HEK293T (cell line): ENCODE measurements at regions not wholly inside any gene's neighbourhood (a gene's known extent, or its start where the extent isn't known, plus 50 kb on each side); places are given as distances from the start of the nearest gene placed in this dataset.

Source experiments
- CTCF ChIA-PET: fragments of 350-600 bp; formaldehyde crosslinking; extraction: SDS; loops from one replicate; lab custom pipeline; 2021; ENCODE audit warnings: antibody characterized with exemption, inconsistent platforms; lab: Yijun Ruan, JAX
- POLR2A ChIA-PET: fragments of 350-600 bp; formaldehyde crosslinking; extraction: SDS; loops from one replicate; lab custom pipeline; 2020; ENCODE audit warnings: antibody characterized with exemption, inconsistent platforms; lab: Yijun Ruan, JAX
- DNase-seq: peaks from one replicate; pipeline ENCODE4 v3.0.0; 2012; ENCODE audit warnings: mixed read lengths; ENCODE audit errors: extremely low spot score
- ARNT ChIP-seq: fragments of 450-650 bp; IDR thresholded peaks from 2 replicates; pipeline ENCODE4 v1.6.1; 2017; ENCODE audit warnings: mild to moderate bottlenecking
- BHLHE40 ChIP-seq: fragments of 450-650 bp; IDR thresholded peaks from 2 replicates; pipeline ENCODE4 v1.6.1; 2016; ENCODE audit warnings: mild to moderate bottlenecking, moderate library complexity, borderline replicate concordance
- CTBP1 ChIP-seq: fragments of 450-650 bp; IDR thresholded peaks from 2 replicates; pipeline ENCODE4 v1.6.1; 2016; ENCODE audit warnings: borderline replicate concordance
- ELF4 ChIP-seq: fragments of 450-650 bp; IDR thresholded peaks from 2 replicates; pipeline ENCODE4 v1.6.1; 2017; ENCODE audit warnings: antibody characterized with exemption
- FOXA1 ChIP-seq: fragments of 450-650 bp; IDR thresholded peaks from 2 replicates; pipeline ENCODE4 v1.6.1; 2016; ENCODE audit warnings: mild to moderate bottlenecking
- FOXK2 ChIP-seq: fragments of 450-650 bp; IDR thresholded peaks from 2 replicates; pipeline ENCODE4 v1.6.1; 2016; ENCODE audit warnings: mild to moderate bottlenecking
- FOXM1 ChIP-seq: fragments of 450-650 bp; IDR thresholded peaks from 2 replicates; pipeline ENCODE4 v1.6.1; 2017; ENCODE audit warnings: mild to moderate bottlenecking, borderline replicate concordance
- HDGF ChIP-seq: fragments of 450-650 bp; IDR thresholded peaks from 2 replicates; pipeline ENCODE4 v1.6.1; 2017; ENCODE audit warnings: antibody characterized with exemption, borderline replicate concordance
- L3MBTL2 ChIP-seq: fragments of 450-650 bp; conservative IDR thresholded peaks from 2 replicates; pipeline ENCODE4 v1.6.1; 2016; ENCODE audit warnings: mild to moderate bottlenecking
- LEF1 ChIP-seq: fragments of 450-650 bp; IDR thresholded peaks from 2 replicates; pipeline ENCODE4 v1.6.1; 2017; ENCODE audit warnings: mild to moderate bottlenecking, borderline replicate concordance
- NFRKB ChIP-seq: fragments of 450-650 bp; IDR thresholded peaks from 2 replicates; pipeline ENCODE4 v1.6.1; 2016; ENCODE audit warnings: mild to moderate bottlenecking, moderate library complexity
- PKNOX1 ChIP-seq: fragments of 450-650 bp; IDR thresholded peaks from 2 replicates; pipeline ENCODE4 v1.6.1; 2016
- SP1 ChIP-seq: fragments of 450-650 bp; IDR thresholded peaks from 2 replicates; pipeline ENCODE4 v1.6.1; 2017
- SUZ12 ChIP-seq: fragments of 450-650 bp; IDR thresholded peaks from 2 replicates; pipeline ENCODE4 v1.6.1; 2016; ENCODE audit warnings: mild to moderate bottlenecking
- TARDBP ChIP-seq: fragments of 450-650 bp; IDR thresholded peaks from 2 replicates; pipeline ENCODE4 v1.6.1; 2016
- ZNF384 ChIP-seq: fragments of 450-650 bp; IDR thresholded peaks from 2 replicates; pipeline ENCODE4 v1.6.1; 2016

- POLR2A ChIA-PET: no interaction called here
- no peak for TF ChIP-seq NFRKB
- TF ChIP-seq SUZ12: no peak
- no peak for TF ChIP-seq FOXK2
- TF ChIP-seq PKNOX1: no peak
- TF ChIP-seq FOXA1: no peak
- no peak for TF ChIP-seq ZNF384
- TF ChIP-seq SP1: no peak
- TF ChIP-seq L3MBTL2: no peak
- no peak for TF ChIP-seq HDGF
- no peak for TF ChIP-seq ELF4
- TF ChIP-seq LEF1: no peak
- DNase-seq: no peak
- CTCF ChIA-PET: no interaction called here
Observed at GRCh38 chr4:62328526-62328925, 1128.4 kb downstream of the ADGRL3 start.

- no peak for TF ChIP-seq FOXA1
- TF ChIP-seq TARDBP: no peak
- TF ChIP-seq HDGF: no peak
- no peak for TF ChIP-seq NFRKB
- TF ChIP-seq BHLHE40: no peak
- TF ChIP-seq ZNF384: no peak
- no peak for TF ChIP-seq SP1
- TF ChIP-seq L3MBTL2: no peak
- TF ChIP-seq LEF1: no peak
- TF ChIP-seq SUZ12: no peak
- TF ChIP-seq CTBP1: no peak
- no peak for TF ChIP-seq FOXK2
- no peak for TF ChIP-seq FOXM1
- no peak for TF ChIP-seq ELF4
- no peak for TF ChIP-seq ARNT
- no peak for TF ChIP-seq PKNOX1
Observed at GRCh38 chr4:62327612-62328297, 1127.6 kb downstream of the ADGRL3 start.

GRCh38 chr4:62324215-62324614 is 1124.1 kb downstream of the ADGRL3 start:
- ChIA-PET POLR2A (no interaction called here), CTCF (no interaction called here)
- no peak for DNase-seq
- TF ChIP-seq LEF1: no peak
- TF ChIP-seq ARNT: no peak
- TF ChIP-seq BHLHE40: no peak
- TF ChIP-seq FOXM1: no peak
- no peak for TF ChIP-seq SUZ12
- TF ChIP-seq ELF4: no peak
- no peak for TF ChIP-seq NFRKB
- TF ChIP-seq FOXA1: no peak
- TF ChIP-seq TARDBP: no peak
- no peak for TF ChIP-seq ZNF384
- no peak for TF ChIP-seq SP1
- no peak for TF ChIP-seq FOXK2
- TF ChIP-seq HDGF: no peak
- no peak for TF ChIP-seq L3MBTL2
- TF ChIP-seq CTBP1: no peak
- no peak for TF ChIP-seq PKNOX1

More at GRCh38 chr4:62327612-62328297, 1127.6 kb downstream of the ADGRL3 start:
- ChIA-PET POLR2A (no interaction called here), CTCF (no interaction called here)
- no peak for DNase-seq

GRCh38 chr4:62320612-62321011 is 1120.5 kb downstream of the ADGRL3 start:
- ChIA-PET POLR2A (no interaction called here), CTCF (no interaction called here)
- DNase-seq: no peak
- no peak for TF ChIP-seq BHLHE40
- no peak for TF ChIP-seq ELF4
- no peak for TF ChIP-seq SP1
- no peak for TF ChIP-seq FOXA1
- no peak for TF ChIP-seq CTBP1
- TF ChIP-seq HDGF: no peak
- TF ChIP-seq TARDBP: no peak
- no peak for TF ChIP-seq L3MBTL2
- no peak for TF ChIP-seq LEF1
- no peak for TF ChIP-seq FOXM1
- TF ChIP-seq ARNT: no peak
- no peak for TF ChIP-seq PKNOX1
- TF ChIP-seq NFRKB: no peak
- no peak for TF ChIP-seq ZNF384
- TF ChIP-seq SUZ12: no peak
- TF ChIP-seq FOXK2: no peak

- no peak for TF ChIP-seq CTBP1
- no peak for TF ChIP-seq LEF1
- no peak for TF ChIP-seq FOXK2
- TF ChIP-seq TARDBP: no peak
- ChIA-PET POLR2A (no interaction called here), CTCF (no interaction called here)
- no peak for DNase-seq
Observed at GRCh38 chr4:62302710-62303109, 1102.6 kb downstream of the ADGRL3 start.
